SK-N-MC (cell line): ENCODE measurements at regions not wholly inside any gene's neighbourhood (a gene's known extent, or its start where the extent isn't known, plus 50 kb on each side); places are given as distances from the start of the nearest gene placed in this dataset.

Experiments used
- EZH2 ChIP-seq: fragments of 200-600 bp; sonication (generic); IDR thresholded peaks from one replicate; pipeline ENCODE4 v1.6.1; 2017; ENCODE audit warnings: antibody characterized with exemption
- POLR2AphosphoS5 ChIP-seq: IDR thresholded peaks from 2 replicates; pipeline ENCODE4 v1.6.1; 2012; ENCODE audit warnings: mild to moderate bottlenecking, low read depth, low read length, borderline replicate concordance

DNA sequence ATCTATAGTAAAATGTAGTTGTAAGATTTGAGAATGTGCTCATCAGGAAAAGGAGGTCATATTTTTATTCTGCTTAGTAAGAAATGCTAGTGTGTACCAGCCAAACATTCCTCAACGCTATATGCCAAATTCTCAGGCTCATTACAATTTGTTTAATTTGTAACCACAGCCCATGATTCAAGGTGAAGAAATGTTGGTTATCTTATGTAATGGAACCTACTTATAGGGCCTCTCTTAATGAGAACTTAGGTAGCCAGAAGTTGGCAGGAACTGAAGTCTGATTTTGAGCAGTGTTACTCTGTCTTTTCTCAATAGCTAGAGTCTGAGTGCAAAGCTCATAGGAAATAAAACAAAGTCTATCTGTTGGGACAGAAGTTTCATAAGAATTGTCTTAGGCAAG is 595.0 kb downstream of the GLUD2 start:
- TF ChIP-seq POLR2AphosphoS5 (no peak), EZH2 (no peak)
